ENCODE measurements at regions not wholly inside any gene's neighbourhood (a gene's known extent, or its start where the extent isn't known, plus 50 kb on each side); places are given as distances from the start of the nearest gene placed in this dataset.

GRCh38 chr10:10830293-10830986 lies 187.2 kb upstream of the CELF2 start:
- Histone ChIP-seq H3K4me2 (ENCODE audit: low read length) (no peak overlapping the region), H3F3A (ENCODE audit: control insufficient read depth, insufficient read depth) (no peaks in the 10 kb centered on the region), H4K20me1 (ENCODE audit: control insufficient read depth, insufficient read depth, low read depth, low read length) (no peaks in the 10 kb centered on the region), H3K9me3 (ENCODE audit: control insufficient read depth, insufficient read depth, low read length) (no peaks in the 10 kb centered on the region), H3K4me3 (ENCODE audit: low read length) (no peak overlapping the region), H3K9me2 (replicated peaks; ENCODE audit: control insufficient read depth, low read length) (no peaks in the 10 kb centered on the region), H3K27me3 (ENCODE audit: control insufficient read depth, low read length) (no peaks in the 10 kb centered on the region), H3K79me2 (ENCODE audit: control insufficient read depth, low read length) (no peaks in the 10 kb centered on the region), H3K36me3 (ENCODE audit: control insufficient read depth, low read length) (no peaks in the 10 kb centered on the region), H3K27ac (ENCODE audit: low read depth, low read length) (no peak overlapping the region), H3K4me1 (ENCODE audit: control insufficient read depth, low read length) (no peaks in the 10 kb centered on the region)
- TF ChIP-seq EZH2phosphoT487 (IDR thresholded peaks at IDR 0.05; ENCODE audit: borderline replicate concordance, low read length) = no peak
- TF ChIP-seq CTCF (IDR thresholded peaks at IDR 0.05; ENCODE audit: low read depth, low read length, poor library complexity, severe bottlenecking) = no peak

GRCh38 chr10:10831085-10831484 lies 186.6 kb upstream of the CELF2 start:
- Histone ChIP-seq H3K9me3 (ENCODE audit: control insufficient read depth, insufficient read depth, low read length) (no peaks in the 10 kb centered on the region), H3K27me3 (ENCODE audit: control insufficient read depth, low read length) (no peaks in the 10 kb centered on the region), H3K36me3 (ENCODE audit: control insufficient read depth, low read length) (no peaks in the 10 kb centered on the region), H3K9me2 (replicated peaks; ENCODE audit: control insufficient read depth, low read length) (no peaks in the 10 kb centered on the region), H4K20me1 (ENCODE audit: control insufficient read depth, insufficient read depth, low read depth, low read length) (no peaks in the 10 kb centered on the region), H3F3A (ENCODE audit: control insufficient read depth, insufficient read depth) (no peaks in the 10 kb centered on the region), H3K4me3 (ENCODE audit: low read length) (no peak overlapping the region), H3K4me2 (ENCODE audit: low read length) (no peak overlapping the region), H3K4me1 (ENCODE audit: control insufficient read depth, low read length) (no peaks in the 10 kb centered on the region), H3K27ac (ENCODE audit: low read depth, low read length) (no peak overlapping the region), H3K79me2 (ENCODE audit: control insufficient read depth, low read length) (no peaks in the 10 kb centered on the region)
- no peak for TF ChIP-seq CTCF (IDR thresholded peaks at IDR 0.05; ENCODE audit: low read depth, low read length, poor library complexity, severe bottlenecking)
- no peak for TF ChIP-seq EZH2phosphoT487 (IDR thresholded peaks at IDR 0.05; ENCODE audit: borderline replicate concordance, low read length)

GRCh38 chr10:10833955-10834354 lies 183.7 kb upstream of the CELF2 start:
- H3K27me3 ChIP-seq (ENCODE audit: control insufficient read depth, low read length) = no peaks in the 10 kb centered on the region
- no peaks in the 10 kb centered on the region for H3K4me1 ChIP-seq (ENCODE audit: control insufficient read depth, low read length)
- H3K4me2 ChIP-seq (ENCODE audit: low read length) = no peak overlapping the region
- no peak overlapping the region for H3K27ac ChIP-seq (ENCODE audit: low read depth, low read length)
- H3K36me3 ChIP-seq (ENCODE audit: control insufficient read depth, low read length) = no peaks in the 10 kb centered on the region
- TF ChIP-seq CTCF (IDR thresholded peaks at IDR 0.05; ENCODE audit: low read depth, low read length, poor library complexity, severe bottlenecking) (no peak), EZH2phosphoT487 (IDR thresholded peaks at IDR 0.05; ENCODE audit: borderline replicate concordance, low read length) (no peak)
- H3K9me2 ChIP-seq (replicated peaks; ENCODE audit: control insufficient read depth, low read length) = no peaks in the 10 kb centered on the region
- H3K4me3 ChIP-seq (ENCODE audit: low read length) = no peak overlapping the region
- H3F3A ChIP-seq (ENCODE audit: control insufficient read depth, insufficient read depth) = no peaks in the 10 kb centered on the region
- no peaks in the 10 kb centered on the region for H3K9me3 ChIP-seq (ENCODE audit: control insufficient read depth, insufficient read depth, low read length)
- no peaks in the 10 kb centered on the region for H3K79me2 ChIP-seq (ENCODE audit: control insufficient read depth, low read length)
- no peaks in the 10 kb centered on the region for H4K20me1 ChIP-seq (ENCODE audit: control insufficient read depth, insufficient read depth, low read depth, low read length)

Data from DOHH2 (cell line).